ENCODE measurements at regions not wholly inside any gene's neighbourhood (a gene's known extent, or its start where the extent isn't known, plus 50 kb on each side); places are given as distances from the start of the nearest gene placed in this dataset.

- DNase-seq = no peak
- BruUV-seq (replicated peaks) = no TSS peak
- POLR2A ChIA-PET (ENCODE audit: unreplicated experiment) = no interaction called here
Measured at GRCh38 chr10:113335592-113335991, 217.3 kb upstream of the HABP2 start.

GRCh38 chr10:113336549-113337130 lies 216.2 kb upstream of the HABP2 start:
- no peaks in the 10 kb centered on the region for H3K36me3 ChIP-seq (ENCODE audit: low read depth)
- H3F3A ChIP-seq (ENCODE audit: insufficient read depth, low read depth) = no peaks in the 10 kb centered on the region
- H3K79me2 ChIP-seq (ENCODE audit: low read depth) = no peaks in the 10 kb centered on the region
- no peak overlapping the region for H2AFZ ChIP-seq
- no TSS peak for BruUV-seq (replicated peaks)
- no peak overlapping the region for H3K4me2 ChIP-seq
- H3K9me2 ChIP-seq (ENCODE audit: insufficient read depth) = no peaks in the 10 kb centered on the region
- ChIA-PET POLR2A (ENCODE audit: unreplicated experiment) (no interaction called here), CTCF (no interaction called here)
- H3K27me3 ChIP-seq (ENCODE audit: insufficient read depth, low read depth) = no peaks in the 10 kb centered on the region
- intact Hi-C loops (cut with micrococcal nuclease; ENCODE audit: unreplicated experiment) = no loop called here
- no peaks in the 10 kb centered on the region for H4K20me1 ChIP-seq (ENCODE audit: insufficient read depth)
- no peak overlapping the region for H3K4me3 ChIP-seq
- TF ChIP-seq EZH2 (IDR thresholded peaks at IDR 0.05; ENCODE audit: low read depth) (no peak), CTCF (conservative IDR thresholded peaks at IDR 0.05) (no peak)
- H3K9me3 ChIP-seq (ENCODE audit: insufficient read depth, low read depth) = no peaks in the 10 kb centered on the region
- no peaks in the 10 kb centered on the region for H3K4me1 ChIP-seq (replicated peaks; ENCODE audit: insufficient read depth)
- DNase-seq = no peak
- H3K27ac ChIP-seq = no peak overlapping the region

More at GRCh38 chr10:113335592-113335991, 217.3 kb upstream of the HABP2 start:
- Histone ChIP-seq H3F3A (ENCODE audit: insufficient read depth, low read depth) (no peaks in the 10 kb centered on the region), H3K9me3 (ENCODE audit: insufficient read depth, low read depth) (no peaks in the 10 kb centered on the region), H2AFZ (no peak overlapping the region), H3K4me2 (no peak overlapping the region), H3K9me2 (ENCODE audit: insufficient read depth) (no peaks in the 10 kb centered on the region), H3K4me3 (no peak overlapping the region), H3K4me1 (replicated peaks; ENCODE audit: insufficient read depth) (no peaks in the 10 kb centered on the region), H3K79me2 (ENCODE audit: low read depth) (no peaks in the 10 kb centered on the region), H4K20me1 (ENCODE audit: insufficient read depth) (no peaks in the 10 kb centered on the region), H3K27me3 (ENCODE audit: insufficient read depth, low read depth) (no peaks in the 10 kb centered on the region), H3K27ac (no peak overlapping the region), H3K36me3 (ENCODE audit: low read depth) (no peaks in the 10 kb centered on the region)
- CTCF ChIA-PET = no interaction called here
- TF ChIP-seq CTCF (conservative IDR thresholded peaks at IDR 0.05) (no peak), EZH2 (IDR thresholded peaks at IDR 0.05; ENCODE audit: low read depth) (no peak)
- intact Hi-C loops (cut with micrococcal nuclease; ENCODE audit: unreplicated experiment) = no loop called here

- BruUV-seq (replicated peaks) = no TSS peak
- Histone ChIP-seq H3F3A (ENCODE audit: insufficient read depth, low read depth) (no peaks in the 10 kb centered on the region), H3K36me3 (ENCODE audit: low read depth) (no peaks in the 10 kb centered on the region), H3K27ac (no peak overlapping the region), H3K4me3 (no peak overlapping the region), H3K4me1 (replicated peaks; ENCODE audit: insufficient read depth) (no peaks in the 10 kb centered on the region), H2AFZ (no peak overlapping the region), H3K27me3 (ENCODE audit: insufficient read depth, low read depth) (no peaks in the 10 kb centered on the region), H3K9me3 (ENCODE audit: insufficient read depth, low read depth) (no peaks in the 10 kb centered on the region), H3K9me2 (ENCODE audit: insufficient read depth) (no peaks in the 10 kb centered on the region), H3K79me2 (ENCODE audit: low read depth) (no peaks in the 10 kb centered on the region), H4K20me1 (ENCODE audit: insufficient read depth) (no peaks in the 10 kb centered on the region), H3K4me2 (no peak overlapping the region)
- ChIA-PET POLR2A (ENCODE audit: unreplicated experiment) (no interaction called here), CTCF (no interaction called here)
- intact Hi-C loops (cut with micrococcal nuclease; ENCODE audit: unreplicated experiment) = no loop called here
- TF ChIP-seq EZH2 (IDR thresholded peaks at IDR 0.05; ENCODE audit: low read depth) (no peak), CTCF (conservative IDR thresholded peaks at IDR 0.05) (no peak)
- no peak for DNase-seq
Measured at GRCh38 chr10:113337142-113337541, 215.7 kb upstream of the HABP2 start.

Data from PC-9 (cell line).